PC-3 (cell line): ENCODE measurements at regions not wholly inside any gene's neighbourhood (a gene's known extent, or its start where the extent isn't known, plus 50 kb on each side); places are given as distances from the start of the nearest gene placed in this dataset.

Source experiments
- ATAC-seq: fragments of 200-7000 bp; cut with Tn5 transposase; 2 replicates; pipeline ENCODE4 v1.9.1; 2020; ENCODE audit warnings: mild to moderate bottlenecking, moderate library complexity
- BruUV-seq: library from RNA; stranded (reverse); fragments of 400-500 nt; replicated peaks from 2 replicates; lab custom pipeline; 2021; lab: Mats Ljungman, UMichigan
- CTCF ChIA-PET: fragments of 300-600 bp; sonication (Branson Sonifier 250); formaldehyde crosslinking; loops from one replicate; lab custom pipeline; 2022; ENCODE audit warnings: antibody characterized with exemption; lab: Charles Lee
- POLR2A ChIA-PET: fragments of 300-600 bp; sonication (Branson Sonifier 250); formaldehyde crosslinking; loops from one replicate; lab custom pipeline; 2022; ENCODE audit warnings: antibody characterized with exemption; ENCODE audit not compliant: unreplicated experiment; lab: Charles Lee
- DNase-seq: peaks from one replicate; pipeline ENCODE4 v3.0.0-alpha.2; 2015
- H2AFZ ChIP-seq: fragments of 300-600 bp; sonication (generic); 2 replicates; pipeline ENCODE4 v1.6.0; 2016; ENCODE audit warnings: antibody characterized with exemption, low read length
- H3F3A ChIP-seq: fragments of 300-600 bp; sonication (generic); one replicate; pipeline ENCODE4 v1.6.0; 2017; ENCODE audit warnings: antibody characterized with exemption, low read length, control low read depth, mild to moderate bottlenecking; ENCODE audit not compliant: unreplicated experiment
- H3K27ac ChIP-seq: fragments of 300-600 bp; sonication (generic); 2 replicates; pipeline ENCODE4 v1.5.1; 2016; ENCODE audit warnings: mild to moderate bottlenecking, low read length
- H3K27me3 ChIP-seq: fragments of 300-600 bp; sonication (generic); 2 replicates; pipeline ENCODE4 v1.6.1; 2016; ENCODE audit warnings: low read length, mixed read lengths
- H3K36me3 ChIP-seq: fragments of 300-600 bp; sonication (generic); 2 replicates; pipeline ENCODE4 v1.6.1; 2016; ENCODE audit warnings: low read depth, mixed run types, low read length, mixed read lengths
- H3K4me1 ChIP-seq: fragments of 300-600 bp; sonication (generic); 2 replicates; pipeline ENCODE4 v1.5.1; 2016; ENCODE audit warnings: low read length; ENCODE audit not compliant: insufficient read depth
- H3K4me2 ChIP-seq: fragments of 300-600 bp; sonication (generic); 2 replicates; pipeline ENCODE4 v1.6.0; 2016; ENCODE audit warnings: low read length
- H3K4me3 ChIP-seq: fragments of 300-600 bp; sonication (generic); 2 replicates; pipeline ENCODE4 v1.5.1; 2016; ENCODE audit warnings: mild to moderate bottlenecking, low read length, mixed read lengths
- H3K79me2 ChIP-seq: fragments of 300-600 bp; sonication (generic); 2 replicates; pipeline ENCODE4 v1.6.1; 2017; ENCODE audit warnings: low read length, mixed read lengths
- H3K9ac ChIP-seq: fragments of 300-600 bp; sonication (generic); 2 replicates; pipeline ENCODE4 v1.6.0; 2016; ENCODE audit warnings: mild to moderate bottlenecking, low read length
- H3K9me2 ChIP-seq: fragments of 300-600 bp; sonication (generic); replicated peaks from 2 replicates; pipeline ENCODE4 v1.6.1; 2016; ENCODE audit warnings: mixed run types, low read length, mixed read lengths
- H3K9me3 ChIP-seq: fragments of 300-600 bp; sonication (generic); 2 replicates; pipeline ENCODE4 v1.6.1; 2016; ENCODE audit warnings: low read length, mixed read lengths
- H4K20me1 ChIP-seq: fragments of 300-600 bp; sonication (generic); 2 replicates; pipeline ENCODE4 v1.6.1; 2016; ENCODE audit warnings: low read length, mixed read lengths
- CTCF ChIP-seq: fragments of 300-600 bp; sonication (generic); conservative IDR thresholded peaks from 2 replicates; pipeline ENCODE4 v1.5.1; 2017; ENCODE audit warnings: antibody characterized with exemption, low read depth, mild to moderate bottlenecking, low read length
- EZH2 ChIP-seq: fragments of 300-600 bp; sonication (generic); IDR thresholded peaks from one replicate; pipeline ENCODE4 v1.6.1; 2017; ENCODE audit warnings: antibody characterized with exemption, mild to moderate bottlenecking, low read length; ENCODE audit not compliant: unreplicated experiment
- EZH2phosphoT487 ChIP-seq: fragments of 300-600 bp; sonication (generic); IDR thresholded peaks from 2 replicates; pipeline ENCODE4 v1.6.1; 2018; ENCODE audit warnings: mild to moderate bottlenecking, antibody characterized with exemption, low read length, borderline replicate concordance
- intact Hi-C: fragments of 100-400 bp; cut with micrococcal nuclease; formaldehyde crosslinking; loops from 2 replicates; pipeline ENCODE4 v1.9.0; 2023

- Histone ChIP-seq H3K4me1 (no peaks in the 10 kb centered on the region), H3K9ac (no peak overlapping the region), H2AFZ (no peak overlapping the region), H3K27ac (no peak overlapping the region), H4K20me1 (no peaks in the 10 kb centered on the region), H3K9me2 (no peaks in the 10 kb centered on the region), H3K27me3 (peaks cover 34% of the 10 kb centered on the region), H3K36me3 (no peaks in the 10 kb centered on the region), H3K4me2 (no peak overlapping the region), H3K79me2 (no peaks in the 10 kb centered on the region), H3K9me3 (no peaks in the 10 kb centered on the region), H3F3A (no peaks in the 10 kb centered on the region), H3K4me3 (no peak overlapping the region)
- no peak for TF ChIP-seq EZH2phosphoT487
- no peak for TF ChIP-seq CTCF
- no peak for TF ChIP-seq EZH2
- no peak for ATAC-seq
- no TSS peak for BruUV-seq
- intact Hi-C loops = no loop called here
- ChIA-PET CTCF (no interaction called here), POLR2A (no interaction called here)
- DNase-seq = peak; percentile 28
These were observed 86.0 kb upstream of the TWIST2 start for GRCh38 chr2:238761868-238762267.

GRCh38 chr2:238763471-238763995 lies 84.4 kb upstream of the TWIST2 start:
- Histone ChIP-seq H3K9me2 (no peaks in the 10 kb centered on the region), H3K9me3 (no peaks in the 10 kb centered on the region), H4K20me1 (no peaks in the 10 kb centered on the region), H3K79me2 (no peaks in the 10 kb centered on the region), H3K27ac (no peak overlapping the region), H3K4me1 (no peaks in the 10 kb centered on the region), H3F3A (no peaks in the 10 kb centered on the region), H3K9ac (no peak overlapping the region), H3K36me3 (no peaks in the 10 kb centered on the region), H2AFZ (no peak overlapping the region), H3K27me3 (peaks cover 44% of the 10 kb centered on the region), H3K4me2 (no peak overlapping the region), H3K4me3 (no peak overlapping the region)
- DNase-seq (no peak), ATAC-seq (no peak)
- intact Hi-C loops = no loop called here
- TF ChIP-seq CTCF (no peak), EZH2phosphoT487 (no peak), EZH2 (no peak)
- ChIA-PET CTCF (no interaction called here), POLR2A (no interaction called here)
- no TSS peak for BruUV-seq

DNA sequence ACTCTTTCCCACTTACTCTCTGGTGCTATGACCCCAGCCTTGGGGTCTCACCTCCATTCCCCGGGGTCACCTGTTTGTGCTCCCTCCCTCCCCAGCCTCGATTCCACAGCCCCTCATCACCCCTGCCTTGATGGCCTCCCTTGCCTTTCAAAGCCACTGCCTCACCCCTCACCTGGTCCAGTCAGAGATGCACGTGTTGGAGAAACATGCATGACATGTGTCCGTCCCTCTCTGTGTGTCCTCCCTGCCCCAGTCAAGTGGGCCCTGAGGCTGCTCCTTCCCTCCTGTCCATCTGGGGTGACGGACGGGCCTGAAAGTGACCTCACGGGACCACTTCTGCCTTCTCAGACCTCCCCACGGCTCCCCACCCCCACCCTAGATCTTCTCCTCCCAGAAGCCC lies 82.3 kb upstream of the TWIST2 start:
- H3K27ac ChIP-seq = no peak overlapping the region

More for the DNA sequence above, 82.3 kb upstream of the TWIST2 start:
- Histone ChIP-seq H3K27me3 (peaks cover 60% of the 10 kb centered on the region), H3K9me3 (no peaks in the 10 kb centered on the region), H3K4me3 (no peak overlapping the region), H4K20me1 (no peaks in the 10 kb centered on the region), H3K79me2 (no peaks in the 10 kb centered on the region), H3F3A (no peaks in the 10 kb centered on the region), H2AFZ (no peak overlapping the region), H3K9me2 (no peaks in the 10 kb centered on the region), H3K36me3 (no peaks in the 10 kb centered on the region), H3K4me1 (no peaks in the 10 kb centered on the region), H3K4me2 (no peak overlapping the region), H3K9ac (no peak overlapping the region)
- no TSS peak for BruUV-seq
- ATAC-seq = no peak
- CTCF ChIA-PET = no interaction called here
- no peak for DNase-seq
- POLR2A ChIA-PET = no interaction called here
- intact Hi-C loops = no loop called here
- TF ChIP-seq EZH2 (no peak), CTCF (no peak), EZH2phosphoT487 (no peak)
